Body of pancreas (tissue), 4 donors: ENCODE measurements at regions not wholly inside any gene's neighbourhood (a gene's known extent, or its start where the extent isn't known, plus 50 kb on each side); places are given as distances from the start of the nearest gene placed in this dataset.

ENCODE experiments used
- CTCF ChIP-seq, 7 experiments: fragments of 450-650 bp in 4 of 7; fragments of 200-600 bp in 3 of 7; sonication (generic) in 3 of 7; IDR thresholded peaks; one replicate each; pipeline ENCODE4 v1.5.1; 2016 to 2019; ENCODE audit warnings: antibody characterized with exemption in 7 of 7
- POLR2A ChIP-seq, 3 donors: fragments of 450-650 bp; IDR thresholded peaks; one replicate each; pipeline ENCODE4 v1.6.1; 2016; ENCODE audit warnings: antibody characterized with exemption in 3 of 3, mild to moderate bottlenecking in 2 of 3

- no peak for TF ChIP-seq CTCF (IDR thresholded peaks at IDR 0.05)
- TF ChIP-seq POLR2A (IDR thresholded peaks at IDR 0.05): no peak
These were observed 565.3 kb upstream of the SLITRK1 start for GRCh38 chr13:84447640-84447978.
